ENCODE measurements at regions not wholly inside any gene's neighbourhood (a gene's known extent, or its start where the extent isn't known, plus 50 kb on each side); places are given as distances from the start of the nearest gene placed in this dataset.
"Not testable (repeated sequence)": the region's sequence is repeated elsewhere in the genome, so short reads cannot be mapped to it uniquely, and the experiment has no call there.

- not testable (repeated sequence) for H3K9me3 ChIP-seq (ENCODE audit: control insufficient read depth in 2 of 2, low read length in 2 of 2); H3K27me3 ChIP-seq (ENCODE audit: control insufficient read depth in 1 of 2, insufficient read depth in 2 of 2, low read length in 2 of 2); H3K4me3 ChIP-seq (ENCODE audit: low read length in 2 of 2); H3K36me3 ChIP-seq (ENCODE audit: control insufficient read depth in 2 of 2, insufficient read depth in 2 of 2, low read length in 2 of 2); H3K27ac ChIP-seq (ENCODE audit: low read length); H3K9ac ChIP-seq (ENCODE audit: low read length in 2 of 2); H3K4me1 ChIP-seq (ENCODE audit: control insufficient read depth, insufficient read depth, low read length)
Observed at GRCh38 chr6:15813698-15814097, 150.9 kb upstream of the DTNBP1 start.

GRCh38 chr6:15811107-15811506, 148.3 kb upstream of the DTNBP1 start:
- H3K4me1 ChIP-seq (ENCODE audit: control insufficient read depth, insufficient read depth, low read length), result no peaks in the 10 kb centered on the region

GRCh38 chr6:15810618-15811017, 147.8 kb upstream of the DTNBP1 start:
- H3K4me1 ChIP-seq (ENCODE audit: control insufficient read depth, insufficient read depth, low read length), result no peaks in the 10 kb centered on the region
- no peaks in the 10 kb centered on the region for H3K27me3 ChIP-seq (ENCODE audit: control insufficient read depth in 1 of 2, insufficient read depth in 2 of 2, low read length in 2 of 2)
- H3K36me3 ChIP-seq (ENCODE audit: control insufficient read depth in 2 of 2, insufficient read depth in 2 of 2, low read length in 2 of 2), result no peaks in the 10 kb centered on the region
- no peaks in the 10 kb centered on the region for H3K9me3 ChIP-seq (ENCODE audit: control insufficient read depth in 2 of 2, low read length in 2 of 2)
- H3K27ac ChIP-seq (ENCODE audit: low read length), result no peak overlapping the region
- no peak overlapping the region for H3K4me3 ChIP-seq (ENCODE audit: low read length in 2 of 2)
- no peak overlapping the region for H3K9ac ChIP-seq (ENCODE audit: low read length in 2 of 2)

More at GRCh38 chr6:15811107-15811506, 148.3 kb upstream of the DTNBP1 start:
- no peak overlapping the region for H3K9ac ChIP-seq (ENCODE audit: low read length in 2 of 2)
- H3K27me3 ChIP-seq (ENCODE audit: control insufficient read depth in 1 of 2, insufficient read depth in 2 of 2, low read length in 2 of 2), result no peaks in the 10 kb centered on the region
- no peak overlapping the region for H3K27ac ChIP-seq (ENCODE audit: low read length)
- H3K4me3 ChIP-seq (ENCODE audit: low read length in 2 of 2), result no peak overlapping the region
- H3K9me3 ChIP-seq (ENCODE audit: control insufficient read depth in 2 of 2, low read length in 2 of 2), result no peaks in the 10 kb centered on the region
- no peaks in the 10 kb centered on the region for H3K36me3 ChIP-seq (ENCODE audit: control insufficient read depth in 2 of 2, insufficient read depth in 2 of 2, low read length in 2 of 2)

GRCh38 chr6:15809367-15809766, 146.5 kb upstream of the DTNBP1 start:
- H3K4me3 ChIP-seq (ENCODE audit: low read length in 2 of 2), result no peak overlapping the region
- no peak overlapping the region for H3K9ac ChIP-seq (ENCODE audit: low read length in 2 of 2)
- H3K9me3 ChIP-seq (ENCODE audit: control insufficient read depth in 2 of 2, low read length in 2 of 2), result no peaks in the 10 kb centered on the region
- no peaks in the 10 kb centered on the region for H3K27me3 ChIP-seq (ENCODE audit: control insufficient read depth in 1 of 2, insufficient read depth in 2 of 2, low read length in 2 of 2)
- no peaks in the 10 kb centered on the region for H3K36me3 ChIP-seq (ENCODE audit: control insufficient read depth in 2 of 2, insufficient read depth in 2 of 2, low read length in 2 of 2)
- no peak overlapping the region for H3K27ac ChIP-seq (ENCODE audit: low read length)
- H3K4me1 ChIP-seq (ENCODE audit: control insufficient read depth, insufficient read depth, low read length), result no peaks in the 10 kb centered on the region

GRCh38 chr6:15804164-15805154, 141.6 kb upstream of the DTNBP1 start:
- Histone ChIP-seq H3K27me3 (ENCODE audit: control insufficient read depth in 1 of 2, insufficient read depth in 2 of 2, low read length in 2 of 2) (no peaks in the 10 kb centered on the region), H3K4me3 (ENCODE audit: low read length in 2 of 2) (no peak overlapping the region), H3K4me1 (ENCODE audit: control insufficient read depth, insufficient read depth, low read length) (no peaks in the 10 kb centered on the region), H3K27ac (ENCODE audit: low read length) (no peak overlapping the region), H3K9me3 (ENCODE audit: control insufficient read depth in 2 of 2, low read length in 2 of 2) (no peaks in the 10 kb centered on the region), H3K36me3 (ENCODE audit: control insufficient read depth in 2 of 2, insufficient read depth in 2 of 2, low read length in 2 of 2) (no peaks in the 10 kb centered on the region), H3K9ac (ENCODE audit: low read length in 2 of 2) (no peak overlapping the region)

- Histone ChIP-seq H3K4me1 (ENCODE audit: control insufficient read depth, insufficient read depth, low read length) (no peaks in the 10 kb centered on the region), H3K9me3 (ENCODE audit: control insufficient read depth in 2 of 2, low read length in 2 of 2) (no peaks in the 10 kb centered on the region), H3K36me3 (ENCODE audit: control insufficient read depth in 2 of 2, insufficient read depth in 2 of 2, low read length in 2 of 2) (no peaks in the 10 kb centered on the region), H3K27ac (ENCODE audit: low read length) (no peak overlapping the region), H3K27me3 (ENCODE audit: control insufficient read depth in 1 of 2, insufficient read depth in 2 of 2, low read length in 2 of 2) (no peaks in the 10 kb centered on the region), H3K9ac (ENCODE audit: low read length in 2 of 2) (no peak overlapping the region), H3K4me3 (ENCODE audit: low read length in 2 of 2) (no peak overlapping the region)
Observed at GRCh38 chr6:15802466-15802865, 139.6 kb upstream of the DTNBP1 start.

GRCh38 chr6:15801912-15802311, 139.1 kb upstream of the DTNBP1 start:
- Histone ChIP-seq H3K4me1 (ENCODE audit: control insufficient read depth, insufficient read depth, low read length) (no peaks in the 10 kb centered on the region), H3K9ac (ENCODE audit: low read length in 2 of 2) (no peak overlapping the region), H3K27me3 (ENCODE audit: control insufficient read depth in 1 of 2, insufficient read depth in 2 of 2, low read length in 2 of 2) (no peaks in the 10 kb centered on the region), H3K36me3 (ENCODE audit: control insufficient read depth in 2 of 2, insufficient read depth in 2 of 2, low read length in 2 of 2) (no peaks in the 10 kb centered on the region), H3K9me3 (ENCODE audit: control insufficient read depth in 2 of 2, low read length in 2 of 2) (no peaks in the 10 kb centered on the region), H3K4me3 (ENCODE audit: low read length in 2 of 2) (no peak overlapping the region), H3K27ac (ENCODE audit: low read length) (no peak overlapping the region)

- Histone ChIP-seq H3K27me3 (ENCODE audit: control insufficient read depth in 1 of 2, insufficient read depth in 2 of 2, low read length in 2 of 2) (no peaks in the 10 kb centered on the region), H3K36me3 (ENCODE audit: control insufficient read depth in 2 of 2, insufficient read depth in 2 of 2, low read length in 2 of 2) (no peaks in the 10 kb centered on the region), H3K4me1 (ENCODE audit: control insufficient read depth, insufficient read depth, low read length) (no peaks in the 10 kb centered on the region), H3K9me3 (ENCODE audit: control insufficient read depth in 2 of 2, low read length in 2 of 2) (no peaks in the 10 kb centered on the region), H3K4me3 (ENCODE audit: low read length in 2 of 2) (no peak overlapping the region), H3K9ac (ENCODE audit: low read length in 2 of 2) (no peak overlapping the region), H3K27ac (ENCODE audit: low read length) (no peak overlapping the region)
Observed at GRCh38 chr6:15800841-15801617, 138.2 kb upstream of the DTNBP1 start.

GRCh38 chr6:15798533-15799255, 135.9 kb upstream of the DTNBP1 start:
- Histone ChIP-seq H3K9me3 (ENCODE audit: control insufficient read depth in 2 of 2, low read length in 2 of 2) (no peaks in the 10 kb centered on the region), H3K4me1 (ENCODE audit: control insufficient read depth, insufficient read depth, low read length) (no peaks in the 10 kb centered on the region), H3K9ac (ENCODE audit: low read length in 2 of 2) (no peak overlapping the region), H3K36me3 (ENCODE audit: control insufficient read depth in 2 of 2, insufficient read depth in 2 of 2, low read length in 2 of 2) (no peaks in the 10 kb centered on the region), H3K27me3 (ENCODE audit: control insufficient read depth in 1 of 2, insufficient read depth in 2 of 2, low read length in 2 of 2) (no peaks in the 10 kb centered on the region), H3K4me3 (ENCODE audit: low read length in 2 of 2) (no peak overlapping the region), H3K27ac (ENCODE audit: low read length) (no peak overlapping the region)

- Histone ChIP-seq H3K4me3 (ENCODE audit: low read length in 2 of 2) (no peak overlapping the region), H3K27me3 (ENCODE audit: control insufficient read depth in 1 of 2, insufficient read depth in 2 of 2, low read length in 2 of 2) (no peaks in the 10 kb centered on the region), H3K27ac (ENCODE audit: low read length) (no peak overlapping the region), H3K36me3 (ENCODE audit: control insufficient read depth in 2 of 2, insufficient read depth in 2 of 2, low read length in 2 of 2) (no peaks in the 10 kb centered on the region), H3K9ac (ENCODE audit: low read length in 2 of 2) (no peak overlapping the region), H3K4me1 (ENCODE audit: control insufficient read depth, insufficient read depth, low read length) (no peaks in the 10 kb centered on the region), H3K9me3 (ENCODE audit: control insufficient read depth in 2 of 2, low read length in 2 of 2) (no peaks in the 10 kb centered on the region)
Observed at GRCh38 chr6:15796844-15797243, 134.0 kb upstream of the DTNBP1 start.

All from stomach smooth muscle (tissue), 2 donors.